Forelimb muscle (tissue), 1 donor: ENCODE measurements at regions not wholly inside any gene's neighbourhood (a gene's known extent, or its start where the extent isn't known, plus 50 kb on each side); places are given as distances from the start of the nearest gene placed in this dataset.

Experiments
- DNase-seq: peaks from one replicate; pipeline ENCODE4 v3.0.0-alpha.2; 2013; ENCODE audit warnings: low read depth

GRCh38 chr13:99892866-99893504, 78.6 kb downstream of the ZIC5 start:
- no peak for DNase-seq

- DNase-seq = no peak
Measured at GRCh38 chr13:99892196-99892613, 79.4 kb downstream of the ZIC5 start.

- DNase-seq = no peak
Measured at GRCh38 chr13:99886706-99887105, 84.9 kb downstream of the ZIC5 start.

- DNase-seq = no peak
Measured at GRCh38 chr13:99884913-99885312, 86.7 kb downstream of the ZIC5 start.

GRCh38 chr13:99883805-99884204, 87.8 kb downstream of the ZIC5 start:
- DNase-seq = no peak

- DNase-seq = no peak
Measured at GRCh38 chr13:99878921-99879610, 92.5 kb downstream of the ZIC5 start.

- DNase-seq = no peak
Measured at GRCh38 chr13:99876651-99877050, 94.9 kb downstream of the ZIC5 start.

- no peak for DNase-seq
Measured at GRCh38 chr13:99875391-99875790, 96.2 kb downstream of the ZIC5 start.

- DNase-seq = no peak
Measured at GRCh38 chr13:99873832-99874430, 97.6 kb downstream of the ZIC5 start.

GRCh38 chr13:99873141-99873540, 98.4 kb downstream of the ZIC5 start:
- DNase-seq = no peak

- no peak for DNase-seq
Measured at GRCh38 chr13:99871249-99871898, 100.2 kb downstream of the ZIC5 start.

GRCh38 chr13:99870541-99870940, 101.0 kb downstream of the ZIC5 start:
- DNase-seq = no peak

GRCh38 chr13:99869830-99870229, 101.7 kb downstream of the ZIC5 start:
- DNase-seq = no peak

- no peak for DNase-seq
Measured at GRCh38 chr13:99868767-99869166, 102.8 kb downstream of the ZIC5 start.

- no peak for DNase-seq
Measured at GRCh38 chr13:99867535-99868257, 103.9 kb downstream of the ZIC5 start.

GRCh38 chr13:99866781-99867180, 104.8 kb downstream of the ZIC5 start:
- DNase-seq = no peak

- no peak for DNase-seq
Measured at GRCh38 chr13:99865420-99865930, 106.1 kb downstream of the ZIC5 start.

- no peak for DNase-seq
Measured at GRCh38 chr13:99864627-99864990, 107.0 kb downstream of the ZIC5 start.

- no peak for DNase-seq
Measured at GRCh38 chr13:99863789-99864626, 107.6 kb downstream of the ZIC5 start.

GRCh38 chr13:99862244-99862643, 109.3 kb downstream of the ZIC5 start:
- DNase-seq = no peak

GRCh38 chr13:99861771-99862170, 109.8 kb downstream of the ZIC5 start:
- no peak for DNase-seq
